ENCODE measurements at regions not wholly inside any gene's neighbourhood (a gene's known extent, or its start where the extent isn't known, plus 50 kb on each side); places are given as distances from the start of the nearest gene placed in this dataset.

- no peaks in the 10 kb centered on the region for H3K79me2 ChIP-seq (replicated peaks; ENCODE audit: insufficient read depth)
- no peaks in the 10 kb centered on the region for H3K4me1 ChIP-seq (ENCODE audit: insufficient read depth)
- TF ChIP-seq ETS1 (IDR thresholded peaks at IDR 0.05): no peak
- TF ChIP-seq ZNF114 (CRISPR knock-in tag; IDR thresholded peaks at IDR 0.05): no peak
- TF ChIP-seq ZNF462 (CRISPR knock-in tag; IDR thresholded peaks at IDR 0.05): no peak
- TF ChIP-seq, protein P1, sequence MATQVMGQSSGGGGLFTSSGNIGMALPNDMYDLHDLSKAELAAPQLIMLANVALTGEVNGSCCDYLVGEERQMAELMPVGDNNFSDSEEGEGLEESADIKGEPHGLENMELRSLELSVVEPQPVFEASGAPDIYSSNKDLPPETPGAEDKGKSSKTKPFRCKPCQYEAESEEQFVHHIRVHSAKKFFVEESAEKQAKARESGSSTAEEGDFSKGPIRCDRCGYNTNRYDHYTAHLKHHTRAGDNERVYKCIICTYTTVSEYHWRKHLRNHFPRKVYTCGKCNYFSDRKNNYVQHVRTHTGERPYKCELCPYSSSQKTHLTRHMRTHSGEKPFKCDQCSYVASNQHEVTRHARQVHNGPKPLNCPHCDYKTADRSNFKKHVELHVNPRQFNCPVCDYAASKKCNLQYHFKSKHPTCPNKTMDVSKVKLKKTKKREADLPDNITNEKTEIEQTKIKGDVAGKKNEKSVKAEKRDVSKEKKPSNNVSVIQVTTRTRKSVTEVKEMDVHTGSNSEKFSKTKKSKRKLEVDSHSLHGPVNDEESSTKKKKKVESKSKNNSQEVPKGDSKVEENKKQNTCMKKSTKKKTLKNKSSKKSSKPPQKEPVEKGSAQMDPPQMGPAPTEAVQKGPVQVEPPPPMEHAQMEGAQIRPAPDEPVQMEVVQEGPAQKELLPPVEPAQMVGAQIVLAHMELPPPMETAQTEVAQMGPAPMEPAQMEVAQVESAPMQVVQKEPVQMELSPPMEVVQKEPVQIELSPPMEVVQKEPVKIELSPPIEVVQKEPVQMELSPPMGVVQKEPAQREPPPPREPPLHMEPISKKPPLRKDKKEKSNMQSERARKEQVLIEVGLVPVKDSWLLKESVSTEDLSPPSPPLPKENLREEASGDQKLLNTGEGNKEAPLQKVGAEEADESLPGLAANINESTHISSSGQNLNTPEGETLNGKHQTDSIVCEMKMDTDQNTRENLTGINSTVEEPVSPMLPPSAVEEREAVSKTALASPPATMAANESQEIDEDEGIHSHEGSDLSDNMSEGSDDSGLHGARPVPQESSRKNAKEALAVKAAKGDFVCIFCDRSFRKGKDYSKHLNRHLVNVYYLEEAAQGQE (IDR thresholded peaks at IDR 0.05; ENCODE audit: unreplicated experiment): no peak
- TF ChIP-seq NANOG (IDR thresholded peaks at IDR 0.05; ENCODE audit: borderline replicate concordance): no peak
- TF ChIP-seq STAT1 (IDR thresholded peaks at IDR 0.05; ENCODE audit: unreplicated experiment): no peak
- TF ChIP-seq CTCF (conservative IDR thresholded peaks at IDR 0.05; ENCODE audit: low read depth in 2 of 2): peak in 1 of 2 experiments; percentile 53; a peak in 2 of 4 replicates
- TF ChIP-seq JUNB (IDR thresholded peaks at IDR 0.05; ENCODE audit: unreplicated experiment): no peak
- no peaks in the 10 kb centered on the region for H4K20me1 ChIP-seq (replicated peaks; ENCODE audit: insufficient read depth)
- H3K27ac ChIP-seq (ENCODE audit: low read depth): no peak overlapping the region
- no peaks in the 10 kb centered on the region for H3F3A ChIP-seq (replicated peaks; ENCODE audit: low read depth)
- H2AFZ ChIP-seq: no peak overlapping the region
- H3K9me2 ChIP-seq (ENCODE audit: insufficient read depth): no peaks in the 10 kb centered on the region
- peaks cover 6% of the 10 kb centered on the region for H3K27me3 Mint-ChIP-seq (ENCODE audit: insufficient read depth, low read depth, poor library complexity)
- no peaks in the 10 kb centered on the region for H3K36me3 Mint-ChIP-seq (ENCODE audit: low read depth)
- no peaks in the 10 kb centered on the region for H3K36me3 ChIP-seq (ENCODE audit: insufficient read depth)
- H3K27ac Mint-ChIP-seq: no peak overlapping the region
- H3K4me3 ChIP-seq: no peak overlapping the region
- peak; percentile 63 for ATAC-seq
- H3K9me3 Mint-ChIP-seq: no peaks in the 10 kb centered on the region
- DNase-seq (ENCODE audit: low spot score): no peak
- no peak overlapping the region for H3K4me2 ChIP-seq
- no peaks in the 10 kb centered on the region for H3K27me3 ChIP-seq (ENCODE audit: insufficient read depth)
- no peaks in the 10 kb centered on the region; the same call in 2 of the 3 replicates for H3K4me1 Mint-ChIP-seq
- no peak overlapping the region for H3K4me3 Mint-ChIP-seq
Measured at GRCh38 chr6:167766986-167767714, 59.6 kb upstream of the AFDN start.
